Upper lobe of left lung (tissue), 6 donors: ENCODE measurements at regions not wholly inside any gene's neighbourhood (a gene's known extent, or its start where the extent isn't known, plus 50 kb on each side); places are given as distances from the start of the nearest gene placed in this dataset.
"Not testable (repeated sequence)": the region's sequence is repeated elsewhere in the genome, so short reads cannot be mapped to it uniquely, and the experiment has no call there.

Experiments
- ATAC-seq, 2 donors: fragments of 200-7000 bp; cut with Tn5 transposase; one replicate each; pipeline ENCODE4 v1.9.1; 2022; ENCODE audit warnings: mild to moderate bottlenecking in 2 of 2, moderate library complexity in 2 of 2; ENCODE audit not compliant: low FRiP score in 2 of 2
- DNase-seq, 2 donors: peaks; one replicate each; pipeline ENCODE4 v3.0.0-alpha.2; 2019 to 2020
- H3K27ac ChIP-seq, 4 donors: fragments of 200-600 bp; sonication (generic); one replicate each; pipeline ENCODE4 v1.5.1; 2016 to 2019
- H3K27me3 ChIP-seq, 4 donors: fragments of 200-600 bp; sonication (generic); one replicate each; pipeline ENCODE4 v1.5.1; 2017 to 2019
- H3K36me3 ChIP-seq, 4 donors: fragments of 200-600 bp; sonication (generic); one replicate each; pipeline ENCODE4 v1.5.1; 2016 to 2019
- H3K4me1 ChIP-seq, 4 donors: fragments of 200-600 bp; sonication (generic); one replicate each; pipeline ENCODE4 v1.5.1; 2018 to 2019
- H3K4me3 ChIP-seq, 4 donors: fragments of 200-600 bp; sonication (generic); one replicate each; pipeline ENCODE4 v1.5.1; 2017 to 2019; ENCODE audit warnings: mild to moderate bottlenecking in 2 of 4, moderate library complexity in 1 of 4
- H3K9me3 ChIP-seq, 4 donors: fragments of 200-600 bp; sonication (generic); one replicate each; pipeline ENCODE4 v1.5.1; 2018 to 2019
- CTCF ChIP-seq, 6 experiments: fragments of 450-650 bp in 4 of 6; fragments of 200-600 bp in 2 of 6; sonication (generic) in 2 of 6; IDR thresholded peaks; one replicate each; pipeline ENCODE4 v1.5.1; 2016 to 2019; ENCODE audit warnings: antibody characterized with exemption in 6 of 6
- EP300 ChIP-seq, 4 donors: sonication (generic); formaldehyde crosslinking; IDR thresholded peaks; one replicate each; pipeline ENCODE4 v1.5.1; 2017; ENCODE audit warnings: antibody characterized with exemption in 4 of 4, control low read depth in 2 of 4
- POLR2A ChIP-seq, 4 donors: fragments of 450-650 bp; IDR thresholded peaks; one replicate each; pipeline ENCODE4 v1.5.1; 2016 to 2017; ENCODE audit warnings: antibody characterized with exemption in 4 of 4, mild to moderate bottlenecking in 2 of 4
- POLR2AphosphoS5 ChIP-seq, 2 donors: sonication (generic); formaldehyde crosslinking; IDR thresholded peaks; one replicate each; pipeline ENCODE4 v1.5.1; 2017; ENCODE audit warnings: antibody characterized with exemption in 2 of 2
- WGBS, 2 donors: methylation state at CpG; one replicate each; pipeline ENCODE4 v1.1.5; 2017 to 2018; 5-methylcytosine and 5-hydroxymethylcytosine counted together
- donor health status: DM: no; HTN: no; CAD: no; lungs with moderate emphysema.
- donor health status: DM: no; HTN: yes; CAD: no; lungs with severe emphysema.

DNA sequence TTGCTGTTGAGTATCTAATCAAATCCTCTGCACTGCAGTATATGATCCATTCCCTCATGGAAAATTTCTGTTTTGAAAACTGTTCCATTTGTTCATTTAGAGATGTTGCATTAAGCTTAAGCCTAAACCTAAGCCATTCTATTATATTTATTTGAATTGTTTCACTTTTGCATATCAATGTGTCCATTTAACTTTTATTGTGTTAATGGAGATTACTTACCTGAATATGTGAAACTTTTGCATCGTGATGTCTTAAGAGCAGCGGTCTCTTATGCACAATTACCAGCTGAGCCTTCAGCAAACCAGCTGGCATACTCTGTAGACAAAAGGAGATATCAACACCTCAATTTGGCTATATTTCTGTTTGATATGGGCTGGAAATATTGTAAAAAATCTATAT is 922.5 kb upstream of the FBXO33 start:
- Histone ChIP-seq H3K4me3 (no peak overlapping the region), H3K27me3 (no peaks in the 10 kb centered on the region), H3K4me1 (no peaks in the 10 kb centered on the region), H3K27ac (no peak overlapping the region), H3K36me3 (no peaks in the 10 kb centered on the region), H3K9me3 (no peaks in the 10 kb centered on the region)
- ATAC-seq (no peak), DNase-seq (no peak)
- 63 to 68% methylated on average over 2 of the region's 2 CpGs for WGBS, 2 donors
- TF ChIP-seq CTCF (IDR thresholded peaks at IDR 0.05) (no peak), POLR2AphosphoS5 (IDR thresholded peaks at IDR 0.05) (no peak)

- H3K36me3 ChIP-seq: not testable (repeated sequence)
These were observed 915.9 kb upstream of the FBXO33 start for GRCh38 chr14:40348104-40348503.

GRCh38 chr14:40347675-40348074 is 915.4 kb upstream of the FBXO33 start:
- ATAC-seq (no peak), DNase-seq (no peak)
- no peaks in the 10 kb centered on the region for H3K4me1 ChIP-seq
- H3K4me3 ChIP-seq: no peak overlapping the region
- H3K9me3 ChIP-seq: peaks cover 0 to 7% (median 0%) of the 10 kb centered on the region in 4 donors
- no peak overlapping the region for H3K27ac ChIP-seq
- WGBS, 2 donors: 83 to 85% methylated on average over 3 of the region's 3 CpGs
- H3K36me3 ChIP-seq: no peaks in the 10 kb centered on the region
- no peaks in the 10 kb centered on the region for H3K27me3 ChIP-seq
- TF ChIP-seq POLR2AphosphoS5 (IDR thresholded peaks at IDR 0.05) (no peak), CTCF (IDR thresholded peaks at IDR 0.05) (no peak), POLR2A (IDR thresholded peaks at IDR 0.05) (no peak)

More at GRCh38 chr14:40348104-40348503, 915.9 kb upstream of the FBXO33 start:
- ATAC-seq, H3K27me3 ChIP-seq, H3K4me3 ChIP-seq, H3K9me3 ChIP-seq, H3K4me1 ChIP-seq, H3K27ac ChIP-seq: not testable (repeated sequence)
- 95 to 96% methylated on average over 26 to 27 of the region's 27 CpGs for WGBS, 2 donors
- peak in 1 of 2 donors; percentile 36 for DNase-seq

DNA sequence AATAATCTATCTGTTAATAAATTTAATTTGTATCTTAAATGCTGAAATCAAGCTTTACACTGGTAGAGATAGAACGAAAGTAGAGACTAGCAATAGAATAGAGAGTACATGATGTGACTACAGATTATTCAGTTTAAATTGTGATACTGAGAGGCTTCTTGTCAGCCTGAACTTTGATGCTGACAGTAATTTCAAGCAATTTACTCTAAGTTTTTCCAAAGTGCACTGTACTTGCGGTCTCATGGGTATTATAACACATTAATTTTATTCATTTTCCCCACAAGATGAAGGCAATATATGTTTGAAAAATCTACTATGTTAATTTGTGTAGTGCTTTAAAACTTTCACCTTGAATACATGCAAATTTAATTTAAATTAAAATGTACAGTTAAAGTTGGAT is 914.0 kb upstream of the FBXO33 start:
- Histone ChIP-seq H3K27ac (no peak overlapping the region), H3K4me3 (no peak overlapping the region), H3K36me3 (no peaks in the 10 kb centered on the region), H3K27me3 (no peaks in the 10 kb centered on the region), H3K9me3 (peaks cover 0 to 7% (median 0%) of the 10 kb centered on the region in 4 donors), H3K4me1 (no peaks in the 10 kb centered on the region)
- no peak for DNase-seq
- no peak for ATAC-seq
- no peak for TF ChIP-seq CTCF (IDR thresholded peaks at IDR 0.05)
- no peak for TF ChIP-seq EP300 (IDR thresholded peaks at IDR 0.05)
- TF ChIP-seq POLR2AphosphoS5 (IDR thresholded peaks at IDR 0.05): no peak
- no peak for TF ChIP-seq POLR2A (IDR thresholded peaks at IDR 0.05)
- 90% methylated on average over 2 of the region's 2 CpGs for WGBS, 2 donors

DNA sequence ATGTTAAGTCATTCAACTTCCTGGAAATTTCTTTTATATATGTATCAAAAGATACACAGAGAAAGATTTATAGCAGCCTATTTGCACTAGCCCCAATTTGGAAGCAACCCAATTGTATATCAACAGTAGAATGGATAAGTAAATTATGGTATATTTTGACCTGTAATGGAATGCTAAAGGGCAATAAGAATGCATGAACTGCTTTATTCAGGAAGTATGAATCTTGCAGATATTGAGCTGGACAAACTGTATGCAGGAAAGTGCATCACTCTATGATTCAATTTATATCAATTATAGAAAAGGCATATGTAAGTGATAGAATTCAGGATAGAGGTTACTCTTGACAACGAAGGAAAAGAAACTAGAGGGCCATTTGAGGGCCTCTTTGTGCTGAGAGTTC is 913.1 kb upstream of the FBXO33 start:
- DNase-seq (no peak), ATAC-seq (no peak)
- TF ChIP-seq POLR2AphosphoS5 (IDR thresholded peaks at IDR 0.05) (no peak), POLR2A (IDR thresholded peaks at IDR 0.05) (no peak), EP300 (IDR thresholded peaks at IDR 0.05) (no peak), CTCF (IDR thresholded peaks at IDR 0.05) (no peak)
- H3K4me3 ChIP-seq: no peak overlapping the region
- WGBS, 2 donors: 67 to 71% methylated on average over 1 of the region's 1 CpG
- no peaks in the 10 kb centered on the region for H3K4me1 ChIP-seq
- H3K27me3 ChIP-seq: no peaks in the 10 kb centered on the region
- peaks cover 0 to 7% (median 0%) of the 10 kb centered on the region in 4 donors for H3K9me3 ChIP-seq
- H3K36me3 ChIP-seq: no peaks in the 10 kb centered on the region
- no peak overlapping the region for H3K27ac ChIP-seq
